Uterus (tissue), 3 donors: ENCODE measurements at regions not wholly inside any gene's neighbourhood (a gene's known extent, or its start where the extent isn't known, plus 50 kb on each side); places are given as distances from the start of the nearest gene placed in this dataset.

Source experiments
- DNase-seq, 2 donors: peaks; one replicate each; pipeline ENCODE4 v3.0.0-alpha.2; 2019 to 2020
- H3K27ac ChIP-seq, 2 donors: fragments of 200-600 bp; sonication (generic); 1 replicate in 1 of 2; 2 replicates in 1 of 2; pipeline ENCODE4 v1.5.1; 2016 to 2018
- H3K27me3 ChIP-seq, 2 donors: fragments of 200-600 bp; sonication (generic); one replicate each; pipeline ENCODE4 v1.5.1; 2018 to 2019; ENCODE audit warnings: control low read depth in 1 of 2
- H3K36me3 ChIP-seq, 2 donors: fragments of 200-600 bp; sonication (generic); one replicate each; pipeline ENCODE4 v1.5.1; 2019; ENCODE audit warnings: control low read depth in 1 of 2
- H3K4me1 ChIP-seq, 2 donors: fragments of 200-600 bp; sonication (generic); one replicate each; pipeline ENCODE4 v1.5.1; 2018 to 2019; ENCODE audit warnings: control low read depth in 1 of 2
- H3K4me3 ChIP-seq, 2 donors: fragments of 200-600 bp; sonication (generic); 1 replicate in 1 of 2; 2 replicates in 1 of 2; pipeline ENCODE4 v1.5.1; 2018 to 2019; ENCODE audit warnings: mild to moderate bottlenecking in 1 of 2
- H3K9me3 ChIP-seq, 2 donors: fragments of 200-600 bp; sonication (generic); one replicate each; pipeline ENCODE4 v1.5.1; 2019; ENCODE audit warnings: control low read depth in 1 of 2
- CTCF ChIP-seq, 4 experiments: fragments of 200-600 bp in 2 of 4; fragments of 450-650 bp in 2 of 4; sonication (generic) in 2 of 4; IDR thresholded peaks; one replicate each; pipeline ENCODE4 v1.5.1; 2016 to 2019; ENCODE audit warnings: antibody characterized with exemption in 4 of 4, mild to moderate bottlenecking in 2 of 4, moderate library complexity in 1 of 4
- POLR2A ChIP-seq, 2 donors: fragments of 450-650 bp; IDR thresholded peaks; one replicate each; pipeline ENCODE4 v1.6.1; 2016; ENCODE audit warnings: antibody characterized with exemption in 2 of 2, mild to moderate bottlenecking in 1 of 2, moderate library complexity in 1 of 2
- intact Hi-C: fragments of 100-400 bp; cut with DNase I; formaldehyde crosslinking; loops from one replicate; pipeline ENCODE4 v1.15.1; 2023; ENCODE audit warnings: low total_unique reads
- donor health status: DM: yes; HTN: yes; CAD: no.

GRCh38 chr5:117060099-117060498, 485.5 kb upstream of the SEMA6A start:
- H3K4me3 ChIP-seq: no peak overlapping the region
- DNase-seq: no peak
- H3K4me1 ChIP-seq: no peaks in the 10 kb centered on the region
- no peak overlapping the region for H3K27ac ChIP-seq
- intact Hi-C loops: no loop called here
- no peaks in the 10 kb centered on the region for H3K36me3 ChIP-seq
- TF ChIP-seq CTCF (IDR thresholded peaks at IDR 0.05): no peak
- TF ChIP-seq POLR2A (IDR thresholded peaks at IDR 0.05): no peak
- no peaks in the 10 kb centered on the region for H3K9me3 ChIP-seq
- no peaks in the 10 kb centered on the region for H3K27me3 ChIP-seq

GRCh38 chr5:117058740-117059139, 484.1 kb upstream of the SEMA6A start:
- DNase-seq: no peak
- no peak overlapping the region for H3K4me3 ChIP-seq
- no peaks in the 10 kb centered on the region for H3K27me3 ChIP-seq
- no peaks in the 10 kb centered on the region for H3K36me3 ChIP-seq
- H3K4me1 ChIP-seq: no peaks in the 10 kb centered on the region
- no peak overlapping the region for H3K27ac ChIP-seq
- intact Hi-C loops: no loop called here
- H3K9me3 ChIP-seq: no peaks in the 10 kb centered on the region
- TF ChIP-seq CTCF (IDR thresholded peaks at IDR 0.05) (no peak), POLR2A (IDR thresholded peaks at IDR 0.05) (no peak)

- TF ChIP-seq POLR2A (IDR thresholded peaks at IDR 0.05): no peak
- TF ChIP-seq CTCF (IDR thresholded peaks at IDR 0.05): no peak
- Histone ChIP-seq H3K36me3 (no peaks in the 10 kb centered on the region), H3K9me3 (no peaks in the 10 kb centered on the region), H3K4me1 (no peaks in the 10 kb centered on the region), H3K27me3 (no peaks in the 10 kb centered on the region), H3K4me3 (no peak overlapping the region), H3K27ac (no peak overlapping the region)
- no peak for DNase-seq
- intact Hi-C loops: no loop called here
Observed at GRCh38 chr5:117055517-117055916, 480.9 kb upstream of the SEMA6A start.

- Histone ChIP-seq H3K4me3 (no peak overlapping the region), H3K27ac (no peak overlapping the region)
- intact Hi-C loops: no loop called here
Observed at GRCh38 chr5:117054911-117055310, 480.3 kb upstream of the SEMA6A start.

GRCh38 chr5:117054141-117054540, 479.5 kb upstream of the SEMA6A start:
- H3K9me3 ChIP-seq: no peaks in the 10 kb centered on the region
- H3K27me3 ChIP-seq: no peaks in the 10 kb centered on the region
- no peak overlapping the region for H3K4me3 ChIP-seq
- TF ChIP-seq CTCF (IDR thresholded peaks at IDR 0.05) (no peak), POLR2A (IDR thresholded peaks at IDR 0.05) (no peak)
- intact Hi-C loops: no loop called here
- no peak overlapping the region for H3K27ac ChIP-seq
- H3K4me1 ChIP-seq: no peaks in the 10 kb centered on the region
- DNase-seq: no peak
- H3K36me3 ChIP-seq: no peaks in the 10 kb centered on the region

More at GRCh38 chr5:117054911-117055310, 480.3 kb upstream of the SEMA6A start:
- no peak for TF ChIP-seq POLR2A (IDR thresholded peaks at IDR 0.05)
- no peak for TF ChIP-seq CTCF (IDR thresholded peaks at IDR 0.05)
- H3K4me1 ChIP-seq: no peaks in the 10 kb centered on the region
- H3K27me3 ChIP-seq: no peaks in the 10 kb centered on the region
- no peaks in the 10 kb centered on the region for H3K9me3 ChIP-seq
- H3K36me3 ChIP-seq: no peaks in the 10 kb centered on the region
- no peak for DNase-seq
